ENCODE measurements at regions not wholly inside any gene's neighbourhood (a gene's known extent, or its start where the extent isn't known, plus 50 kb on each side); places are given as distances from the start of the nearest gene placed in this dataset.

DNA sequence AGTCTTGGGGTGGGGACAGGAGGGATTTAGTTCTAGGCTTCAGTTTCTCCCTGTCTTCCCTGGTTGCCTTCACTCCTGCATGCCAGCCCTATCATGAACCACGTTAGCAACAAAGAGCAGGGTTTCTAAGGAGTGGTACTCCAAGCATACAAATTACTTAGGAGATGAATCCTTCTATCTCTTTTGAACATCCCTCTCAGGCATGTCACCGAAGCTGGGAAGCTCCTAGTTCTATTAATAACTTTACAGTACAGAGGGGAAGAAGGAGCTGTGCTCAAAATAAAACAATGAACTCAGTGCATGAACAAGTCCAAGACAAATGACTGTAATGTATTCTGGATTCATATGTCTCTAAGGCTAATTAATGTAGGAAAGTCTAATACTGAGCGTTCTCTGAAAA lies 450.6 kb upstream of the RASGEF1B start:
- TF ChIP-seq FOXP2 (optimal IDR thresholded peaks at IDR 0.05; ENCODE audit: borderline replicate concordance, extremely low read depth, extremely low read length, insufficient read depth) (no peak), TAF1 (IDR thresholded peaks at IDR 0.05; ENCODE audit: borderline replicate concordance, insufficient read depth, low read length) (no peak), POLR2AphosphoS5 (IDR thresholded peaks at IDR 0.05; ENCODE audit: low read depth, low read length) (no peak), SIN3A (IDR thresholded peaks at IDR 0.05; ENCODE audit: borderline replicate concordance, insufficient read depth, low read length) (no peak)
- TF ChIP-seq, protein P1, sequence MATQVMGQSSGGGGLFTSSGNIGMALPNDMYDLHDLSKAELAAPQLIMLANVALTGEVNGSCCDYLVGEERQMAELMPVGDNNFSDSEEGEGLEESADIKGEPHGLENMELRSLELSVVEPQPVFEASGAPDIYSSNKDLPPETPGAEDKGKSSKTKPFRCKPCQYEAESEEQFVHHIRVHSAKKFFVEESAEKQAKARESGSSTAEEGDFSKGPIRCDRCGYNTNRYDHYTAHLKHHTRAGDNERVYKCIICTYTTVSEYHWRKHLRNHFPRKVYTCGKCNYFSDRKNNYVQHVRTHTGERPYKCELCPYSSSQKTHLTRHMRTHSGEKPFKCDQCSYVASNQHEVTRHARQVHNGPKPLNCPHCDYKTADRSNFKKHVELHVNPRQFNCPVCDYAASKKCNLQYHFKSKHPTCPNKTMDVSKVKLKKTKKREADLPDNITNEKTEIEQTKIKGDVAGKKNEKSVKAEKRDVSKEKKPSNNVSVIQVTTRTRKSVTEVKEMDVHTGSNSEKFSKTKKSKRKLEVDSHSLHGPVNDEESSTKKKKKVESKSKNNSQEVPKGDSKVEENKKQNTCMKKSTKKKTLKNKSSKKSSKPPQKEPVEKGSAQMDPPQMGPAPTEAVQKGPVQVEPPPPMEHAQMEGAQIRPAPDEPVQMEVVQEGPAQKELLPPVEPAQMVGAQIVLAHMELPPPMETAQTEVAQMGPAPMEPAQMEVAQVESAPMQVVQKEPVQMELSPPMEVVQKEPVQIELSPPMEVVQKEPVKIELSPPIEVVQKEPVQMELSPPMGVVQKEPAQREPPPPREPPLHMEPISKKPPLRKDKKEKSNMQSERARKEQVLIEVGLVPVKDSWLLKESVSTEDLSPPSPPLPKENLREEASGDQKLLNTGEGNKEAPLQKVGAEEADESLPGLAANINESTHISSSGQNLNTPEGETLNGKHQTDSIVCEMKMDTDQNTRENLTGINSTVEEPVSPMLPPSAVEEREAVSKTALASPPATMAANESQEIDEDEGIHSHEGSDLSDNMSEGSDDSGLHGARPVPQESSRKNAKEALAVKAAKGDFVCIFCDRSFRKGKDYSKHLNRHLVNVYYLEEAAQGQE (IDR thresholded peaks at IDR 0.05; ENCODE audit: insufficient read depth in 1 of 2, low read depth in 2 of 2, low read length in 2 of 2): no peak

DNA sequence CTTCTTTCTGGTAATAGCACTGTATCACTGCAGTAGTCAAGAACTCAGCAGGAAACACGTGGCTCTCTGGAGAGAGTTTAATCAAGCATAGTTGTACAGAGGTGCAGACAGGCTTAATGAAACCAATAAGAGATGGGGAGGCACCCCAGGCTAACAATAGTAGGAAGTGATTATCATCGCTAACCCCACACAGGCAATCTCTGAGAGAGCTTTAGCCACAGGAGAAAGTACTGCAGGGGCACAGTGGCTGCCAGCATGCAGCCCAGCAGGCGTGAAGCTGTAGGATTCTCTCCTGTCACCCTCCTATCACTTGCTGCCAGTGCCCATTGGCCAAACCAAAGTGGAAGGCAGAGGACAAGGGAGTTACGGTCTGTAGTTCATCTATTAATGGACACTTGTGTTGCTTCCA lies 450.0 kb upstream of the RASGEF1B start:
- no peak for TF ChIP-seq SIN3A (IDR thresholded peaks at IDR 0.05; ENCODE audit: borderline replicate concordance, insufficient read depth, low read length)
- TF ChIP-seq TAF1 (IDR thresholded peaks at IDR 0.05; ENCODE audit: borderline replicate concordance, insufficient read depth, low read length): no peak
- TF ChIP-seq FOXP2 (optimal IDR thresholded peaks at IDR 0.05; ENCODE audit: borderline replicate concordance, extremely low read depth, extremely low read length, insufficient read depth): no peak
- no peak for TF ChIP-seq POLR2AphosphoS5 (IDR thresholded peaks at IDR 0.05; ENCODE audit: low read depth, low read length)
- TF ChIP-seq, protein P1 (IDR thresholded peaks at IDR 0.05; ENCODE audit: insufficient read depth in 1 of 2, low read depth in 2 of 2, low read length in 2 of 2): no peak

DNA sequence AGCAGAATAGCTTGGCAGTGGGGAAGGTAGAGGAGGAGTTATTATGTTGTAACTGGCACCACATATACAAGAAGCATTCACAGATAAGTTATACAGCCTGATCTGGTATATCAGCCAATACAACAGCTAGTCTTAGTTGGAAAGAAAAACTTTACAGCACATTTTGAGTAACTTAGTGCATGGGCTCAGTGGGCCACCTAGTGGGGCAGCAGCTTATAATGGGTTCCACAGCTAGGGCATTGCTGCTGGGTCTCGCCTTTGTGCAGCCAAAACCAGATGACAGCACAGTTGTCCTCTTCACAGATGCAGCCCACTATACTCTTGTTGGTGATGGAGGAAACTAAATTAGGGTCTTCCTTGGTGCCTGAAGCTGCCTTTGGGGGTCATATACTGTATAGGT lies 448.1 kb upstream of the RASGEF1B start:
- TF ChIP-seq SIN3A (IDR thresholded peaks at IDR 0.05; ENCODE audit: borderline replicate concordance, insufficient read depth, low read length) (no peak), POLR2AphosphoS5 (IDR thresholded peaks at IDR 0.05; ENCODE audit: low read depth, low read length) (no peak), FOXP2 (optimal IDR thresholded peaks at IDR 0.05; ENCODE audit: borderline replicate concordance, extremely low read depth, extremely low read length, insufficient read depth) (no peak), TAF1 (IDR thresholded peaks at IDR 0.05; ENCODE audit: borderline replicate concordance, insufficient read depth, low read length) (no peak)
- TF ChIP-seq, protein P1 (IDR thresholded peaks at IDR 0.05; ENCODE audit: insufficient read depth in 1 of 2, low read depth in 2 of 2, low read length in 2 of 2): no peak

DNA sequence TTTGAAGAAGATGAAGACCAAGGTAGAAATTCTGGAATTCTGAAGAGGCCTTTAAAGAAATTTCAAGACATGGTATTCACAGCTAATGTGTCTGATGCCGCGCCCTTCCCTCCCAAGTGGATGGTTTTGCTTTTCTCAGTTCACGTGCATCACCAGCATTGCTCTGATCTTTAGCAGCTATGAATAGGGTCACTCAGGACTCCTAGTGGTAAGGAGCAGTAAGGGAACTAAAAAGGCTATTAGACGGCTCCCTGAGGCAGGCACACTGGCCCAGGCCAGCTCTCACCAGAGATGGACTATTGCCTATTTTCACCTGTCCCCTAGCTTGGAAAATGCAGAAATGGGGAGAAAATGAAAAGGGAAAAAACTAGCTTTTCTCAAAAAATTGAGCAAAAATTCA lies 447.5 kb upstream of the RASGEF1B start:
- TF ChIP-seq, protein P1 (IDR thresholded peaks at IDR 0.05; ENCODE audit: insufficient read depth in 1 of 2, low read depth in 2 of 2, low read length in 2 of 2): no peak
- TF ChIP-seq FOXP2 (optimal IDR thresholded peaks at IDR 0.05; ENCODE audit: borderline replicate concordance, extremely low read depth, extremely low read length, insufficient read depth): no peak
- TF ChIP-seq TAF1 (IDR thresholded peaks at IDR 0.05; ENCODE audit: borderline replicate concordance, insufficient read depth, low read length): no peak
- TF ChIP-seq SIN3A (IDR thresholded peaks at IDR 0.05; ENCODE audit: borderline replicate concordance, insufficient read depth, low read length): no peak
- TF ChIP-seq POLR2AphosphoS5 (IDR thresholded peaks at IDR 0.05; ENCODE audit: low read depth, low read length): no peak

DNA sequence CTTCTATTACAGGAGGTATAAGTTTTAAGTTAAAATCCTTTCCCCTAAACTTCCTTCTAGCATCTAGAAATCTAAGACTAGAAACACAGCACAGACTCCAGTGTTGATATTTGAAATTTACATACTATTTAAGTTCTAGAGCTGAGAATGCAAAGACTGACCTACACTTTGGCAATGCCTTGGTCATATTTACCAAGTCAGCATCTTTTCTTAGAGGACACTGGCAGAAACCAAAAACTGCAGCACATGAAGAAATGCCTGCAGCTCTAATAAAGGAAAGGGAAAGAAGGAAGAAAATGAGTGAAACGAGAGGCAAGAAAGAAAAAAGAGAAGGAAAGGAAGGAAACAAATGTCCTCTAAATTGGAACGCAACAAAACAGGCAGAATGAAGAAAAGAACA lies 443.7 kb upstream of the RASGEF1B start:
- TF ChIP-seq, protein P1 (IDR thresholded peaks at IDR 0.05; ENCODE audit: insufficient read depth in 1 of 2, low read depth in 2 of 2, low read length in 2 of 2): no peak
- TF ChIP-seq TAF1 (IDR thresholded peaks at IDR 0.05; ENCODE audit: borderline replicate concordance, insufficient read depth, low read length) (no peak), POLR2AphosphoS5 (IDR thresholded peaks at IDR 0.05; ENCODE audit: low read depth, low read length) (no peak), FOXP2 (optimal IDR thresholded peaks at IDR 0.05; ENCODE audit: borderline replicate concordance, extremely low read depth, extremely low read length, insufficient read depth) (no peak), SIN3A (IDR thresholded peaks at IDR 0.05; ENCODE audit: borderline replicate concordance, insufficient read depth, low read length) (no peak)
